ENCODE measurements at regions not wholly inside any gene's neighbourhood (a gene's known extent, or its start where the extent isn't known, plus 50 kb on each side); places are given as distances from the start of the nearest gene placed in this dataset.

- TF ChIP-seq CTCF (IDR thresholded peaks at IDR 0.05) (no peak), POLR2A (IDR thresholded peaks at IDR 0.05) (no peak)
Observed at GRCh38 chr3:145906755-145907154, 254.2 kb downstream of the PLOD2 start.

Measured in body of pancreas (tissue), 4 donors.